ENCODE measurements at regions not wholly inside any gene's neighbourhood (a gene's known extent, or its start where the extent isn't known, plus 50 kb on each side); places are given as distances from the start of the nearest gene placed in this dataset.

DNA sequence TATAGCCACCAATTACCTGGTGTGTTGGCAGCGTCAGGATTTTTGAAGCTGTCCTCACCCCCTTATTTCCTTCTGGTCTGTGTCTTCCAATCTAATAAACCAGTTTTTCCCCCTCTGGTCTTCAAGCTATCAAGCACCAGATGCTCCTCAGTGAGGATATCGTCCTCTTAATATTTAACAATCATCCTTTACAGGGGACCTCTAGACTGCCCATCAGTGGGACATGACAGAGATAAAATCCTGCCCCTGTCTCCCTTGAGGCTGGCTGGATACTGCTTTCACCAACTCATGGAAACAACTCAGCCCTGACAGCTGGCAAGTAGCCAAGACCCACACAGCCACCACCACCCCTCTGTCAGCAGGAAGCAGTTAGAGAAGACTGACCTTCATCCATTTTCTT is 421.0 kb upstream of the API5 start:
- H3K27me3 Mint-ChIP-seq (ENCODE audit: unreplicated experiment) = no peaks in the 10 kb centered on the region
- no peak overlapping the region for H3K27ac Mint-ChIP-seq (ENCODE audit: unreplicated experiment)
- H3K4me1 Mint-ChIP-seq (ENCODE audit: unreplicated experiment) = no peaks in the 10 kb centered on the region
- H3K4me3 Mint-ChIP-seq (ENCODE audit: unreplicated experiment) = no peak overlapping the region
- TF ChIP-seq, protein P1, sequence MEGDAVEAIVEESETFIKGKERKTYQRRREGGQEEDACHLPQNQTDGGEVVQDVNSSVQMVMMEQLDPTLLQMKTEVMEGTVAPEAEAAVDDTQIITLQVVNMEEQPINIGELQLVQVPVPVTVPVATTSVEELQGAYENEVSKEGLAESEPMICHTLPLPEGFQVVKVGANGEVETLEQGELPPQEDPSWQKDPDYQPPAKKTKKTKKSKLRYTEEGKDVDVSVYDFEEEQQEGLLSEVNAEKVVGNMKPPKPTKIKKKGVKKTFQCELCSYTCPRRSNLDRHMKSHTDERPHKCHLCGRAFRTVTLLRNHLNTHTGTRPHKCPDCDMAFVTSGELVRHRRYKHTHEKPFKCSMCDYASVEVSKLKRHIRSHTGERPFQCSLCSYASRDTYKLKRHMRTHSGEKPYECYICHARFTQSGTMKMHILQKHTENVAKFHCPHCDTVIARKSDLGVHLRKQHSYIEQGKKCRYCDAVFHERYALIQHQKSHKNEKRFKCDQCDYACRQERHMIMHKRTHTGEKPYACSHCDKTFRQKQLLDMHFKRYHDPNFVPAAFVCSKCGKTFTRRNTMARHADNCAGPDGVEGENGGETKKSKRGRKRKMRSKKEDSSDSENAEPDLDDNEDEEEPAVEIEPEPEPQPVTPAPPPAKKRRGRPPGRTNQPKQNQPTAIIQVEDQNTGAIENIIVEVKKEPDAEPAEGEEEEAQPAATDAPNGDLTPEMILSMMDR (IDR thresholded peaks at IDR 0.05; ENCODE audit: unreplicated experiment) = no peak
- no peaks in the 10 kb centered on the region for H3K36me3 Mint-ChIP-seq (ENCODE audit: low read depth, unreplicated experiment)
- DNase-seq (ENCODE audit: low spot score) = no peak
- H3K9me3 Mint-ChIP-seq (ENCODE audit: unreplicated experiment) = no peaks in the 10 kb centered on the region

DNA sequence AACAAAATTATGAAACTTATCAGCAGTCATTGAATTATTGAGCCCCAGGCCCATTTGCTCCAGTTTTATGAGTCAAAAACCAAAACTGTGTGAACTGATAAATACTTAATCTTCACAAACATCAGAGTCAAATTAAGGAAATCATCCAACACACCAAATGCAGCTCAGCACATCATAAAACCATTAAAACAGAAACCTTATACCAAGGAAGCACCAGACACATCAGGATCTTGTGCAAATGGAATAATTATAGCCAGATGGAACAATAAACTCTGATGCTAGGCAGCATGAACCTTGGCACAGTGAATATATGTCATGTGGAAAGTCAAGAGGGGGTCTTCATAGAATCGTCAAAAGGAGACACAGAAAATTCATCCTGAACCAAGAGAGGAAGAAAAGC is 410.7 kb upstream of the API5 start:
- Mint-ChIP-seq H3K4me1 (ENCODE audit: unreplicated experiment) (no peaks in the 10 kb centered on the region), H3K4me3 (ENCODE audit: unreplicated experiment) (no peak overlapping the region), H3K36me3 (ENCODE audit: low read depth, unreplicated experiment) (no peaks in the 10 kb centered on the region), H3K27ac (ENCODE audit: unreplicated experiment) (no peak overlapping the region), H3K27me3 (ENCODE audit: unreplicated experiment) (peaks cover 2% of the 10 kb centered on the region), H3K9me3 (ENCODE audit: unreplicated experiment) (peaks cover 7% of the 10 kb centered on the region)
- no peak for DNase-seq (ENCODE audit: low spot score)
- TF ChIP-seq, protein P1 (IDR thresholded peaks at IDR 0.05; ENCODE audit: unreplicated experiment) = no peak

DNA sequence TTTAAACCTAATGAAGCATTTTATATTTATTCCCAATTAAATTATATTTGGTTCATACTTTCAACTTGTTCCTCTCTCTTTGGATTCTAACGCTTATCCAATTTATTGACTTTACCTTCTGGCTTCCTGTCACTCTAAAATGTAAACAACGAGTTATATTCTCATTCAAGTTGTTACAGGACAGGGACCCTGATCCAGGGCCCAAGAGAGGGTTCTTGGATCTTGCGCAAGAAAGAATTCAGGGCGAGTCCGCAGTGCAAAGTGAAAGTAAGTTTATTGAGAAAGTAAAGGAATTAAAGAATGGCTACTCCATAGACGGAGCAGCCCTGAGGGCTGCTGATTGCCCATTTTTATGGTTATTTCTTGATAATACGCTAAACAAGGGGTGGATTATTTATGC is 405.6 kb upstream of the API5 start:
- no peak overlapping the region for H3K27ac Mint-ChIP-seq (ENCODE audit: unreplicated experiment)
- no peaks in the 10 kb centered on the region for H3K36me3 Mint-ChIP-seq (ENCODE audit: low read depth, unreplicated experiment)
- H3K4me1 Mint-ChIP-seq (ENCODE audit: unreplicated experiment) = no peaks in the 10 kb centered on the region
- peaks cover 14% of the 10 kb centered on the region for H3K9me3 Mint-ChIP-seq (ENCODE audit: unreplicated experiment)
- DNase-seq (ENCODE audit: low spot score) = no peak
- H3K27me3 Mint-ChIP-seq (ENCODE audit: unreplicated experiment) = peaks cover 2% of the 10 kb centered on the region
- TF ChIP-seq, protein P1 (IDR thresholded peaks at IDR 0.05; ENCODE audit: unreplicated experiment) = no peak
- H3K4me3 Mint-ChIP-seq (ENCODE audit: unreplicated experiment) = no peak overlapping the region

DNA sequence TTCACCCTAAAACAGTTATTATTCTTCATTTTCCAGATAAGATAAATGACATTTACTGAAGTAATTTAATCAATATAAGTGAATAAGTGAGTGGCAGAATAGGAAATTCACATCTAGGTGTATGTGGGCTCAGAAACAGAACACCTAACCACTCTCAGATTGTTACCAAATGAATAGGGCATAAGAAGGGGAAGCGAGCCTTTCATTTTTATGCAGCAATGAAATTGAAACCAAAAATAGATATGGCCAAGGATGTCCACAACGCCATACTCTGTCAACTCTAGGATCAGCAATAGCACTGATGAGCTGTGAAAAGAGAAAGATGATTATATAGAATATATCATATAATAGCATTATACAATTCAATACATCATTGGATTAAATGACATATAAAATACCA is 398.1 kb upstream of the API5 start:
- TF ChIP-seq, protein P1 (IDR thresholded peaks at IDR 0.05; ENCODE audit: unreplicated experiment) = no peak
- Mint-ChIP-seq H3K4me1 (ENCODE audit: unreplicated experiment) (no peaks in the 10 kb centered on the region), H3K36me3 (ENCODE audit: low read depth, unreplicated experiment) (no peaks in the 10 kb centered on the region), H3K27me3 (ENCODE audit: unreplicated experiment) (peaks cover 1% of the 10 kb centered on the region), H3K27ac (ENCODE audit: unreplicated experiment) (no peak overlapping the region), H3K9me3 (ENCODE audit: unreplicated experiment) (peaks cover 17% of the 10 kb centered on the region), H3K4me3 (ENCODE audit: unreplicated experiment) (no peak overlapping the region)
- no peak for DNase-seq (ENCODE audit: low spot score)

DNA sequence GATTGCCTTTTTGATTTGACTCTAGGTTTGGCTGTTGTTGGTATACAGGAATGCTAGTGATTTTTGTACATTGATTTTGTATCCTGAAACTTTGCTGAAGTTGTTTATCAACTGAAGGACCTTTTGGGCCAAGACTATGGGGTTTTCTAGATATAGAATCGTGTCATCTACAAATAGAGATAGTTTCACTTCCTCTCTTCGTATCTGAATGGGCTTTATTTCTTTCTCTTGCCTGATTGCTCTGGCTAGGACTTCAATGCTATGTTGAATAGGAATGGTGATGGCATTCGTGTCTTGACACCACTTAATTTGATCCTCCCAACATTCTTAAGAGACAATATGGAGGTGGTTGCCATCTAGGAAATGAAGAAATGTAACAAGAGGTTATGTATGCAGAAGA is 388.1 kb upstream of the API5 start:
- H3K9me3 Mint-ChIP-seq (ENCODE audit: unreplicated experiment) = peaks cover 4% of the 10 kb centered on the region
- H3K36me3 Mint-ChIP-seq (ENCODE audit: low read depth, unreplicated experiment) = peaks cover 4% of the 10 kb centered on the region
- H3K4me3 Mint-ChIP-seq (ENCODE audit: unreplicated experiment) = no peak overlapping the region
- TF ChIP-seq, protein P1 (IDR thresholded peaks at IDR 0.05; ENCODE audit: unreplicated experiment) = no peak
- no peak for DNase-seq (ENCODE audit: low spot score)
- no peak overlapping the region for H3K27ac Mint-ChIP-seq (ENCODE audit: unreplicated experiment)
- no peaks in the 10 kb centered on the region for H3K27me3 Mint-ChIP-seq (ENCODE audit: unreplicated experiment)
- no peaks in the 10 kb centered on the region for H3K4me1 Mint-ChIP-seq (ENCODE audit: unreplicated experiment)
